MM.1S (cell line): ENCODE measurements at regions not wholly inside any gene's neighbourhood (a gene's known extent, or its start where the extent isn't known, plus 50 kb on each side); places are given as distances from the start of the nearest gene placed in this dataset.

Source experiments
- DNase-seq: peaks from one replicate; pipeline ENCODE4 v3.0.0-alpha.2; 2015
- H2AFZ ChIP-seq: fragments of 300-600 bp; sonication (generic); 2 replicates; pipeline ENCODE4 v1.6.0; 2016; ENCODE audit warnings: antibody characterized with exemption, low read length
- H3F3A ChIP-seq: fragments of 300-600 bp; sonication (generic); 2 replicates; pipeline ENCODE4 v1.6.1; 2016; ENCODE audit warnings: mild to moderate bottlenecking, antibody characterized with exemption, low read length, moderate library complexity, mixed read lengths; ENCODE audit not compliant: insufficient read depth
- H3K27ac ChIP-seq: fragments of 300-600 bp; sonication (generic); 2 replicates; pipeline ENCODE4 v1.5.1; 2016; ENCODE audit warnings: mild to moderate bottlenecking, low read length
- H3K27me3 ChIP-seq: fragments of 300-600 bp; sonication (generic); replicated peaks from 2 replicates; pipeline ENCODE4 v1.6.0; 2016; ENCODE audit warnings: low read length; ENCODE audit not compliant: insufficient read depth
- H3K36me3 ChIP-seq: fragments of 300-600 bp; sonication (generic); replicated peaks from 2 replicates; pipeline ENCODE4 v1.6.1; 2016; ENCODE audit warnings: mild to moderate bottlenecking, low read length, mixed read lengths; ENCODE audit not compliant: insufficient read depth
- H3K4me1 ChIP-seq: fragments of 300-600 bp; sonication (generic); 2 replicates; pipeline ENCODE4 v1.6.1; 2016; ENCODE audit warnings: low read length, mixed read lengths
- H3K4me2 ChIP-seq: fragments of 300-600 bp; sonication (generic); 2 replicates; pipeline ENCODE4 v1.6.0; 2016; ENCODE audit warnings: low read depth, low read length
- H3K4me3 ChIP-seq: fragments of 300-600 bp; sonication (generic); 2 replicates; pipeline ENCODE4 v1.5.1; 2016; ENCODE audit warnings: low read length, mixed read lengths
- H3K79me2 ChIP-seq: fragments of 300-600 bp; sonication (generic); 2 replicates; pipeline ENCODE4 v1.6.1; 2016; ENCODE audit warnings: mixed run types, low read length, mixed read lengths
- H3K9ac ChIP-seq: fragments of 300-600 bp; sonication (generic); 2 replicates; pipeline ENCODE4 v1.6.1; 2016; ENCODE audit warnings: low read length, mixed read lengths
- H3K9me2 ChIP-seq: fragments of 300-600 bp; sonication (generic); replicated peaks from 2 replicates; pipeline ENCODE4 v1.6.1; 2016; ENCODE audit warnings: mild to moderate bottlenecking, low read length, mixed read lengths; ENCODE audit not compliant: insufficient read depth
- H3K9me3 ChIP-seq: fragments of 300-600 bp; sonication (generic); replicated peaks from 2 replicates; pipeline ENCODE4 v1.6.1; 2016; ENCODE audit warnings: mild to moderate bottlenecking, low read length, mixed read lengths; ENCODE audit not compliant: insufficient read depth
- H4K20me1 ChIP-seq: fragments of 300-600 bp; sonication (generic); 2 replicates; pipeline ENCODE4 v1.6.1; 2016; ENCODE audit warnings: mild to moderate bottlenecking, low read length, moderate library complexity, mixed read lengths; ENCODE audit not compliant: insufficient read depth
- EZH2 ChIP-seq: fragments of 300-600 bp; sonication (generic); optimal IDR thresholded peaks from 2 replicates; pipeline ENCODE3; 2017; ENCODE audit warnings: low read depth, mild to moderate bottlenecking, antibody characterized with exemption, low read length, mixed read lengths
- EZH2phosphoT487 ChIP-seq: fragments of 300-600 bp; sonication (generic); IDR thresholded peaks from 2 replicates; pipeline ENCODE4 v1.6.1; 2018; ENCODE audit warnings: antibody characterized with exemption, low read length
- TF ChIP-seq, protein P1 (sequence below): fragments of 300-600 bp; sonication (generic); IDR thresholded peaks from 2 replicates; pipeline ENCODE4 v1.5.1; 2016; ENCODE audit warnings: antibody characterized with exemption, low read length, mixed read lengths

GRCh38 chr19:33977756-33978685, 181.4 kb downstream of the KCTD15 start:
- Histone ChIP-seq H3K27ac (no peak overlapping the region), H3F3A (no peaks in the 10 kb centered on the region), H3K4me1 (no peaks in the 10 kb centered on the region), H3K9ac (no peak overlapping the region), H3K9me2 (no peaks in the 10 kb centered on the region), H3K36me3 (no peaks in the 10 kb centered on the region), H3K79me2 (no peaks in the 10 kb centered on the region), H3K4me2 (no peak overlapping the region), H2AFZ (no peak overlapping the region), H3K9me3 (no peaks in the 10 kb centered on the region), H4K20me1 (no peaks in the 10 kb centered on the region), H3K4me3 (no peak overlapping the region), H3K27me3 (peaks cover 26% of the 10 kb centered on the region)
- DNase-seq: no peak
- TF ChIP-seq EZH2: no peak
- TF ChIP-seq, protein P1, sequence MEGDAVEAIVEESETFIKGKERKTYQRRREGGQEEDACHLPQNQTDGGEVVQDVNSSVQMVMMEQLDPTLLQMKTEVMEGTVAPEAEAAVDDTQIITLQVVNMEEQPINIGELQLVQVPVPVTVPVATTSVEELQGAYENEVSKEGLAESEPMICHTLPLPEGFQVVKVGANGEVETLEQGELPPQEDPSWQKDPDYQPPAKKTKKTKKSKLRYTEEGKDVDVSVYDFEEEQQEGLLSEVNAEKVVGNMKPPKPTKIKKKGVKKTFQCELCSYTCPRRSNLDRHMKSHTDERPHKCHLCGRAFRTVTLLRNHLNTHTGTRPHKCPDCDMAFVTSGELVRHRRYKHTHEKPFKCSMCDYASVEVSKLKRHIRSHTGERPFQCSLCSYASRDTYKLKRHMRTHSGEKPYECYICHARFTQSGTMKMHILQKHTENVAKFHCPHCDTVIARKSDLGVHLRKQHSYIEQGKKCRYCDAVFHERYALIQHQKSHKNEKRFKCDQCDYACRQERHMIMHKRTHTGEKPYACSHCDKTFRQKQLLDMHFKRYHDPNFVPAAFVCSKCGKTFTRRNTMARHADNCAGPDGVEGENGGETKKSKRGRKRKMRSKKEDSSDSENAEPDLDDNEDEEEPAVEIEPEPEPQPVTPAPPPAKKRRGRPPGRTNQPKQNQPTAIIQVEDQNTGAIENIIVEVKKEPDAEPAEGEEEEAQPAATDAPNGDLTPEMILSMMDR: no peak
- no peak for TF ChIP-seq EZH2phosphoT487

DNA sequence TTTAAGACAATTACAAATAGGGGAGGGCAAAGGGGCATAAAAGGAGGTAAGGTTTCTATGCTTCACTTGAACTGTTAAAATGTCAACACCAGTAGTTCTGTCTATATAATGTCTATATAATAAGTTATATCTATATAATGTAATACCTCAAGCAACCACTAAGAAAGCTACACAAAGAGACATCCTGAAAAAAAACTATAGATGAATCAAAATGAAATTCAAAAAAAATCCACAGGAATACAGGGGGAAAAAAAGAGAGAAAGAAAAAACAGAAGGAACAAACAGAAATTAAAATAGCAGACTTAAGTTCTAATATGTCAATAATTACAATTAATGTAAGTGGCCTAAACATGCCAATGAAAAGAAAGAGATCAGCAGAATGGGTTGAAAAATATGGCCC, 186.0 kb downstream of the KCTD15 start:
- Histone ChIP-seq H4K20me1 (no peaks in the 10 kb centered on the region), H3K4me2 (no peak overlapping the region), H3K36me3 (no peaks in the 10 kb centered on the region), H3K79me2 (no peaks in the 10 kb centered on the region), H3F3A (no peaks in the 10 kb centered on the region), H3K9me3 (no peaks in the 10 kb centered on the region), H3K27ac (no peak overlapping the region), H3K9me2 (no peaks in the 10 kb centered on the region), H3K4me3 (no peak overlapping the region), H3K9ac (no peak overlapping the region), H3K27me3 (peaks cover 21% of the 10 kb centered on the region), H3K4me1 (no peaks in the 10 kb centered on the region), H2AFZ (no peak overlapping the region)
- no peak for DNase-seq
- no peak for TF ChIP-seq EZH2
- TF ChIP-seq EZH2phosphoT487: no peak
- TF ChIP-seq, protein P1: no peak

DNA sequence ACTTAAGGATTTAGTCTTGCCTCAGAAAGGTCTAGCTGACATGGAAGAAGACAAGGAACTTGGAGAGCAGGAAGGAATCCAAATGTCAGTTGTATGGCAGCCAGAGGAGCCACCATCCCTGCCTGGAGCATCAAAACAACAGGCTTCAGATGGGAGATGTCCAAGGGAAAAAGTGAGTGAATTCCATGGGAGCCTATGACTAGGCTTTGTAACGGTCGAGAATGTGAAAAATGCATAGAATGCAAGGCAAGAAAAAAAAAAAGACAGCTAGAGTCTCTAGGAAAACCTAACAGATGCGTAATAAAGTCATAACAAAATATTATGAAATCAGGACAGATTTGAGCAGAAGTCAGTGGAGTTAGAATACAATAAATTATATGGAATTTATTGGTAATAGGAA, 183.7 kb upstream of the LSM14A start:
- Histone ChIP-seq H3F3A (no peaks in the 10 kb centered on the region), H3K9me3 (no peaks in the 10 kb centered on the region), H3K36me3 (no peaks in the 10 kb centered on the region), H3K9ac (no peak overlapping the region), H3K9me2 (no peaks in the 10 kb centered on the region), H3K4me3 (no peak overlapping the region), H3K79me2 (no peaks in the 10 kb centered on the region), H3K27ac (no peak overlapping the region), H4K20me1 (no peaks in the 10 kb centered on the region), H2AFZ (no peak overlapping the region), H3K4me1 (no peaks in the 10 kb centered on the region), H3K4me2 (no peak overlapping the region), H3K27me3 (peaks cover 33% of the 10 kb centered on the region; the same call in 1 of the 2 replicates)
- TF ChIP-seq EZH2: no peak
- TF ChIP-seq EZH2phosphoT487: no peak
- TF ChIP-seq, protein P1: no peak
- DNase-seq: no peak
